ENCODE measurements at regions not wholly inside any gene's neighbourhood (a gene's known extent, or its start where the extent isn't known, plus 50 kb on each side); places are given as distances from the start of the nearest gene placed in this dataset.

DNA sequence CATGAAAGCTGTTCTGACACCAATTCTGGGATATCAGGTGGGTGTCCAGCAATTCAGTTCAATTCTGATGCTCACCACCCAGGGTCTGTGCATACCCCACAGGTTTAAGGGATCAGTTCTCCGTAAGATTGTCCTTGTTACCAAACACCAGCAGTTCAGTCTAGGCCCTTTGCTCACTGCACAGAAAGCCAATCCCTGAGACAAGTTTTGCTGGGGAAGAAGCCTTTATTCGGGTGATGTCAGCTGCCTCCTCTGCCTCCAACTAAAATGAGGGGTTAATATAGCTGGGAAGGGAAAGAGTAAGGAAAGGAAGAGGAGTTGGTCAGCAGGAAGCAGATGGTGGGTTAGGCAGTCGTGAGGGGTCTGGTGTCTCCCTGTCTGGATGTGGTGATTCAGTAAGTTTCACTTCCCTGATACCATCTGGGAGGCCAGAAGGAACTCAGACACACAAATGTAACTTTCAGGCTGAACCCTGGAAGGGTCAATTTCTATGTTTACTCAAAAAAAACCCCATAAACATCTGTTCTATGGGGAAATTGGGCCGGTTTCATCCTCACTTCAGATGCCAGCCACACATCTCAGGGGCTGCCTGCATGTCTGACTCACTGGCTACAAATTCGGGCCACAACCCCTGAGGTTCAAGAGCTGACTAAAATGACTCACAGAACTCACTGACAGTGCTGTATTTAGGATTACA is 83.3 kb upstream of the PGBD5 start:
- Histone ChIP-seq H3K4me2 (ENCODE audit: low read length) (no peak overlapping the region), H3K4me3 (replicated peaks in 1 of 2; ENCODE audit: low read depth in 1 of 2, low read length in 2 of 2) (no peak overlapping the region), H3K4me1 (ENCODE audit: control insufficient read depth in 1 of 2, insufficient read depth in 2 of 2, low read length in 2 of 2) (no peaks in the 10 kb centered on the region), H4K20me1 (ENCODE audit: insufficient read depth) (no peaks in the 10 kb centered on the region), H3K9me2 (ENCODE audit: insufficient read depth) (no peaks in the 10 kb centered on the region), H3K9me3 (ENCODE audit: control insufficient read depth in 1 of 2, insufficient read depth in 1 of 2, low read depth in 1 of 2, low read length in 2 of 2) (peaks cover 0 to 4% of the 10 kb centered on the region in 2 experiments; a peak in 1 of 4 replicates), H2AFZ (ENCODE audit: low read depth, low read length, poor library complexity, severe bottlenecking) (no peak overlapping the region), H3K36me3 (ENCODE audit: control insufficient read depth in 1 of 2, insufficient read depth in 2 of 2, low read length in 2 of 2) (no peaks in the 10 kb centered on the region), H3K79me2 (ENCODE audit: insufficient read depth, low read length) (no peaks in the 10 kb centered on the region), H3K9ac (ENCODE audit: low read length) (no peak overlapping the region), H3K27me3 (ENCODE audit: insufficient read depth, low read length) (peaks cover 3% of the 10 kb centered on the region; the same call in 1 of the 2 replicates), H3K27ac (ENCODE audit: low read depth, low read length) (no peak overlapping the region)
- TF ChIP-seq CBX3 (IDR thresholded peaks at IDR 0.05; ENCODE audit: low read depth) (no peak), SP1 (IDR thresholded peaks at IDR 0.05; ENCODE audit: low read depth) (no peak), FOSL1 (IDR thresholded peaks at IDR 0.05; ENCODE audit: low read depth) (no peak), YY1 (IDR thresholded peaks at IDR 0.05; ENCODE audit: extremely low read depth, insufficient replicate concordance, low read depth, low read length) (no peak), SRF (IDR thresholded peaks at IDR 0.05; ENCODE audit: low read depth) (no peak), JUND (IDR thresholded peaks at IDR 0.05) (no peak), ZNF274 (IDR thresholded peaks at IDR 0.05; ENCODE audit: low read depth, low read length) (no peak), ELF1 (IDR thresholded peaks at IDR 0.05; ENCODE audit: borderline replicate concordance, low read depth) (no peak), POLR2AphosphoS5 (IDR thresholded peaks at IDR 0.05; ENCODE audit: low read depth, low read length) (no peak), EGR1 (IDR thresholded peaks at IDR 0.05; ENCODE audit: low read depth) (no peak), EZH2 (IDR thresholded peaks at IDR 0.05) (no peak), EZH2phosphoT487 (IDR thresholded peaks at IDR 0.05; ENCODE audit: borderline replicate concordance) (no peak), CEBPB (IDR thresholded peaks at IDR 0.05; ENCODE audit: low read depth) (no peak), POLR2A (IDR thresholded peaks at IDR 0.05; ENCODE audit: borderline replicate concordance, extremely low read depth, insufficient read depth, insufficient read length) (no peak)
- TF ChIP-seq, protein P1, sequence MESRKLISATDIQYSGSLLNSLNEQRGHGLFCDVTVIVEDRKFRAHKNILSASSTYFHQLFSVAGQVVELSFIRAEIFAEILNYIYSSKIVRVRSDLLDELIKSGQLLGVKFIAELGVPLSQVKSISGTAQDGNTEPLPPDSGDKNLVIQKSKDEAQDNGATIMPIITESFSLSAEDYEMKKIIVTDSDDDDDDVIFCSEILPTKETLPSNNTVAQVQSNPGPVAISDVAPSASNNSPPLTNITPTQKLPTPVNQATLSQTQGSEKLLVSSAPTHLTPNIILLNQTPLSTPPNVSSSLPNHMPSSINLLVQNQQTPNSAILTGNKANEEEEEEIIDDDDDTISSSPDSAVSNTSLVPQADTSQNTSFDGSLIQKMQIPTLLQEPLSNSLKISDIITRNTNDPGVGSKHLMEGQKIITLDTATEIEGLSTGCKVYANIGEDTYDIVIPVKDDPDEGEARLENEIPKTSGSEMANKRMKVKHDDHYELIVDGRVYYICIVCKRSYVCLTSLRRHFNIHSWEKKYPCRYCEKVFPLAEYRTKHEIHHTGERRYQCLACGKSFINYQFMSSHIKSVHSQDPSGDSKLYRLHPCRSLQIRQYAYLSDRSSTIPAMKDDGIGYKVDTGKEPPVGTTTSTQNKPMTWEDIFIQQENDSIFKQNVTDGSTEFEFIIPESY (IDR thresholded peaks at IDR 0.05; ENCODE audit: extremely low read depth, insufficient replicate concordance, low read length): no peak
- TF ChIP-seq, protein P2, sequence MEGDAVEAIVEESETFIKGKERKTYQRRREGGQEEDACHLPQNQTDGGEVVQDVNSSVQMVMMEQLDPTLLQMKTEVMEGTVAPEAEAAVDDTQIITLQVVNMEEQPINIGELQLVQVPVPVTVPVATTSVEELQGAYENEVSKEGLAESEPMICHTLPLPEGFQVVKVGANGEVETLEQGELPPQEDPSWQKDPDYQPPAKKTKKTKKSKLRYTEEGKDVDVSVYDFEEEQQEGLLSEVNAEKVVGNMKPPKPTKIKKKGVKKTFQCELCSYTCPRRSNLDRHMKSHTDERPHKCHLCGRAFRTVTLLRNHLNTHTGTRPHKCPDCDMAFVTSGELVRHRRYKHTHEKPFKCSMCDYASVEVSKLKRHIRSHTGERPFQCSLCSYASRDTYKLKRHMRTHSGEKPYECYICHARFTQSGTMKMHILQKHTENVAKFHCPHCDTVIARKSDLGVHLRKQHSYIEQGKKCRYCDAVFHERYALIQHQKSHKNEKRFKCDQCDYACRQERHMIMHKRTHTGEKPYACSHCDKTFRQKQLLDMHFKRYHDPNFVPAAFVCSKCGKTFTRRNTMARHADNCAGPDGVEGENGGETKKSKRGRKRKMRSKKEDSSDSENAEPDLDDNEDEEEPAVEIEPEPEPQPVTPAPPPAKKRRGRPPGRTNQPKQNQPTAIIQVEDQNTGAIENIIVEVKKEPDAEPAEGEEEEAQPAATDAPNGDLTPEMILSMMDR (IDR thresholded peaks at IDR 0.05 in 2 of 3, conservative IDR thresholded peaks at IDR 0.05 in 1 of 3; ENCODE audit: borderline replicate concordance in 1 of 3, insufficient read depth in 1 of 3, low read depth in 2 of 3, low read length in 2 of 3): no peak
- TF ChIP-seq, protein P3, sequence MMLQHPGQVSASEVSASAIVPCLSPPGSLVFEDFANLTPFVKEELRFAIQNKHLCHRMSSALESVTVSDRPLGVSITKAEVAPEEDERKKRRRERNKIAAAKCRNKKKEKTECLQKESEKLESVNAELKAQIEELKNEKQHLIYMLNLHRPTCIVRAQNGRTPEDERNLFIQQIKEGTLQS (IDR thresholded peaks at IDR 0.05): no peak
- TF ChIP-seq, protein P4, sequence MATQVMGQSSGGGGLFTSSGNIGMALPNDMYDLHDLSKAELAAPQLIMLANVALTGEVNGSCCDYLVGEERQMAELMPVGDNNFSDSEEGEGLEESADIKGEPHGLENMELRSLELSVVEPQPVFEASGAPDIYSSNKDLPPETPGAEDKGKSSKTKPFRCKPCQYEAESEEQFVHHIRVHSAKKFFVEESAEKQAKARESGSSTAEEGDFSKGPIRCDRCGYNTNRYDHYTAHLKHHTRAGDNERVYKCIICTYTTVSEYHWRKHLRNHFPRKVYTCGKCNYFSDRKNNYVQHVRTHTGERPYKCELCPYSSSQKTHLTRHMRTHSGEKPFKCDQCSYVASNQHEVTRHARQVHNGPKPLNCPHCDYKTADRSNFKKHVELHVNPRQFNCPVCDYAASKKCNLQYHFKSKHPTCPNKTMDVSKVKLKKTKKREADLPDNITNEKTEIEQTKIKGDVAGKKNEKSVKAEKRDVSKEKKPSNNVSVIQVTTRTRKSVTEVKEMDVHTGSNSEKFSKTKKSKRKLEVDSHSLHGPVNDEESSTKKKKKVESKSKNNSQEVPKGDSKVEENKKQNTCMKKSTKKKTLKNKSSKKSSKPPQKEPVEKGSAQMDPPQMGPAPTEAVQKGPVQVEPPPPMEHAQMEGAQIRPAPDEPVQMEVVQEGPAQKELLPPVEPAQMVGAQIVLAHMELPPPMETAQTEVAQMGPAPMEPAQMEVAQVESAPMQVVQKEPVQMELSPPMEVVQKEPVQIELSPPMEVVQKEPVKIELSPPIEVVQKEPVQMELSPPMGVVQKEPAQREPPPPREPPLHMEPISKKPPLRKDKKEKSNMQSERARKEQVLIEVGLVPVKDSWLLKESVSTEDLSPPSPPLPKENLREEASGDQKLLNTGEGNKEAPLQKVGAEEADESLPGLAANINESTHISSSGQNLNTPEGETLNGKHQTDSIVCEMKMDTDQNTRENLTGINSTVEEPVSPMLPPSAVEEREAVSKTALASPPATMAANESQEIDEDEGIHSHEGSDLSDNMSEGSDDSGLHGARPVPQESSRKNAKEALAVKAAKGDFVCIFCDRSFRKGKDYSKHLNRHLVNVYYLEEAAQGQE (IDR thresholded peaks at IDR 0.05; ENCODE audit: low read depth): no peak
- TF ChIP-seq, protein P5, sequence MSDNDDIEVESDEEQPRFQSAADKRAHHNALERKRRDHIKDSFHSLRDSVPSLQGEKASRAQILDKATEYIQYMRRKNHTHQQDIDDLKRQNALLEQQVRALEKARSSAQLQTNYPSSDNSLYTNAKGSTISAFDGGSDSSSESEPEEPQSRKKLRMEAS (IDR thresholded peaks at IDR 0.05): no peak
- ChIA-PET POLR2A (no interaction called here), RAD21 (ENCODE audit: low non-redundant PET in 1 of 2, low total read pairs in 2 of 2, uncharacterized antibody in 2 of 2, unreplicated experiment in 2 of 2) (no interaction called here), CTCF (no interaction called here)
- DNase-seq (ENCODE audit: low read depth, low spot score) (no peak), ATAC-seq (no peak)
- intact Hi-C loops (cut with micrococcal nuclease): no loop called here
- no TSS peak for BruUV-seq (replicated peaks)
